ENCODE measurements at regions not wholly inside any gene's neighbourhood (a gene's known extent, or its start where the extent isn't known, plus 50 kb on each side); places are given as distances from the start of the nearest gene placed in this dataset.

- TF ChIP-seq CTCF (IDR thresholded peaks at IDR 0.05) (no peak), POLR2AphosphoS5 (IDR thresholded peaks at IDR 0.05) (no peak)
Observed at GRCh38 chr10:131424053-131424452, 112.5 kb upstream of the TCERG1L start.
